Trophoblast cell (in vitro differentiated cells and primary cell): ENCODE measurements at regions not wholly inside any gene's neighbourhood (a gene's known extent, or its start where the extent isn't known, plus 50 kb on each side); places are given as distances from the start of the nearest gene placed in this dataset.

Experiments used
- DNase-seq, 2 donors: peaks; one replicate each; pipeline ENCODE4 v3.0.0-alpha.2; 2016
- H2AFZ ChIP-seq: 2 replicates; pipeline ENCODE4 v1.6.1; 2013; ENCODE audit warnings: low read length, moderate library complexity, mild to moderate bottlenecking; ENCODE audit not compliant: insufficient read depth, poor library complexity
- H2AK5ac ChIP-seq: 2 replicates; pipeline ENCODE4 v1.6.1; 2013; ENCODE audit warnings: mild to moderate bottlenecking, low read length
- H2BK120ac ChIP-seq: 2 replicates; pipeline ENCODE4 v1.6.1; 2013; ENCODE audit warnings: low read length, mild to moderate bottlenecking, moderate library complexity; ENCODE audit not compliant: insufficient read depth, poor library complexity
- H2BK12ac ChIP-seq: 2 replicates; pipeline ENCODE4 v1.6.1; 2013; ENCODE audit warnings: mild to moderate bottlenecking, low read length, moderate library complexity
- H2BK5ac ChIP-seq: 2 replicates; pipeline ENCODE4 v1.6.1; 2013; ENCODE audit warnings: low read length, low read depth, moderate library complexity, mild to moderate bottlenecking; ENCODE audit not compliant: poor library complexity
- H3K14ac ChIP-seq: 2 replicates; pipeline ENCODE4 v1.6.1; 2013; ENCODE audit warnings: mild to moderate bottlenecking, low read length
- H3K18ac ChIP-seq: 2 replicates; pipeline ENCODE4 v1.6.1; 2013; ENCODE audit warnings: mild to moderate bottlenecking, low read length
- H3K23ac ChIP-seq: 2 replicates; pipeline ENCODE4 v1.6.1; 2013; ENCODE audit warnings: low read length
- H3K27ac ChIP-seq: 2 replicates; pipeline ENCODE4 v1.5.1; 2013; ENCODE audit warnings: low read depth, mild to moderate bottlenecking, inconsistent platforms, low read length, moderate library complexity
- H3K27me3 ChIP-seq: 2 replicates; pipeline ENCODE4 v1.6.1; 2013; ENCODE audit warnings: inconsistent platforms, mild to moderate bottlenecking, low read length, moderate library complexity; ENCODE audit not compliant: insufficient read depth
- H3K36me3 ChIP-seq, 2 experiments: 1 replicate in 1 of 2; 2 replicates in 1 of 2; pipeline ENCODE4 v1.6.1; 2013; ENCODE audit warnings: low read length in 2 of 2, mild to moderate bottlenecking in 2 of 2, moderate library complexity in 1 of 2; ENCODE audit not compliant: insufficient read depth in 2 of 2, control insufficient read depth in 1 of 2
- H3K4ac ChIP-seq: 2 replicates; pipeline ENCODE4 v1.6.1; 2013; ENCODE audit warnings: low read depth, mild to moderate bottlenecking, low read length, moderate library complexity
- H3K4me1 ChIP-seq, 2 experiments: 1 replicate in 1 of 2; 2 replicates in 1 of 2; pipeline ENCODE4 v1.6.1; 2013; ENCODE audit warnings: low read length in 2 of 2, mild to moderate bottlenecking in 2 of 2, moderate library complexity in 1 of 2; ENCODE audit not compliant: insufficient read depth in 2 of 2, control insufficient read depth in 1 of 2
- H3K4me2 ChIP-seq: 2 replicates; pipeline ENCODE4 v1.6.1; 2013; ENCODE audit warnings: inconsistent platforms, mild to moderate bottlenecking, low read length, moderate library complexity
- H3K4me3 ChIP-seq: 2 replicates; pipeline ENCODE4 v1.5.1; 2013; ENCODE audit warnings: mild to moderate bottlenecking, low read depth, low read length, inconsistent platforms
- H3K79me1 ChIP-seq: one replicate; pipeline ENCODE4 v1.6.1; 2013; ENCODE audit warnings: low read length
- H3K79me2 ChIP-seq: 2 replicates; pipeline ENCODE4 v1.6.1; 2013; ENCODE audit warnings: low read length, mild to moderate bottlenecking; ENCODE audit not compliant: control insufficient read depth, insufficient read depth, poor library complexity
- H3K9ac ChIP-seq: 2 replicates; pipeline ENCODE4 v1.6.1; 2013; ENCODE audit warnings: mild to moderate bottlenecking, low read length
- H3K9me3 ChIP-seq: 2 replicates; pipeline ENCODE4 v1.6.1; 2013; ENCODE audit warnings: low read depth, mild to moderate bottlenecking, control low read depth, inconsistent platforms, low read length; ENCODE audit not compliant: insufficient read depth
- H4K12ac ChIP-seq: 2 replicates; pipeline ENCODE4 v1.6.1; 2013; ENCODE audit warnings: low read depth, mild to moderate bottlenecking, low read length, moderate library complexity
- H4K8ac ChIP-seq: 2 replicates; pipeline ENCODE4 v1.6.1; 2013; ENCODE audit warnings: low read depth, mild to moderate bottlenecking, low read length, moderate library complexity
- H4K91ac ChIP-seq: one replicate; pipeline ENCODE4 v1.6.1; 2013; ENCODE audit warnings: low read depth, mild to moderate bottlenecking, low read length, moderate library complexity
- WGBS: extraction: QIAGEN DNeasy Blood & Tissue Kit; methylation state at CpG from one replicate; pipeline ENCODE4 v1.1.7; 2013; ENCODE audit warnings: missing lambda C conversion rate; ENCODE audit not compliant: insufficient read length, insufficient coverage; ENCODE audit errors: extremely low coverage; 5-methylcytosine and 5-hydroxymethylcytosine counted together

DNA sequence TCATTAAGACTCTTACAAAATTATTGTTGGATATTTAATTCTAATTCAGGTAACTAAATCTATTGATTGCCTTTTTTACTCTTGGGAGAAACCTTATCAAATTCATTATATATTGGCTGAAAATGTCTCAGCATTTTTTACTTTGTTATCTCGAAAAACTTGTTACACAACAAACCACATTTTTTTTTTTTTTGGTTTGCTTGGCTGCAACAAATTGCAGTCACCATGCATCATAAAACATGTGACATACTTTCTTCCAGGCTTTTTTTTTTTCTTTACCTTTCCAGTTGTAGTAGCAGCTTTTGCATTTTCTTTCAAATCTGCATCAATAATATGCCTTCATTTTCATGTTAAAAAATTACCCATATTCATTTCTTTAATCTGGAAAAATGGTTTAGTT lies 186.7 kb downstream of the TDRD15 start:
- H2BK120ac ChIP-seq = no peak overlapping the region
- H2BK5ac ChIP-seq = no peak overlapping the region
- H2BK12ac ChIP-seq = no peak overlapping the region
- no peaks in the 10 kb centered on the region for H3K9me3 ChIP-seq
- no peak overlapping the region for H4K8ac ChIP-seq
- H3K79me2 ChIP-seq = no peaks in the 10 kb centered on the region
- no peak overlapping the region for H4K91ac ChIP-seq
- no peaks in the 10 kb centered on the region for H3K4me1 ChIP-seq
- no peak overlapping the region for H3K23ac ChIP-seq
- H3K18ac ChIP-seq = no peak overlapping the region
- no peaks in the 10 kb centered on the region for H3K27me3 ChIP-seq
- H3K4me3 ChIP-seq = no peak overlapping the region
- no peaks in the 10 kb centered on the region for H3K79me1 ChIP-seq
- no peak overlapping the region for H4K12ac ChIP-seq
- H2AK5ac ChIP-seq = no peak overlapping the region
- H3K27ac ChIP-seq = no peak overlapping the region
- no peak overlapping the region for H3K9ac ChIP-seq
- H3K14ac ChIP-seq = no peak overlapping the region
- H3K4ac ChIP-seq = no peak overlapping the region
- no peak overlapping the region for H2AFZ ChIP-seq
- no peaks in the 10 kb centered on the region for H3K36me3 ChIP-seq
- WGBS = no CpG with 5 or more reads among the region's 1 CpG
- DNase-seq = peak in 1 of 2 donors; percentile 80
- no peak overlapping the region for H3K4me2 ChIP-seq

DNA sequence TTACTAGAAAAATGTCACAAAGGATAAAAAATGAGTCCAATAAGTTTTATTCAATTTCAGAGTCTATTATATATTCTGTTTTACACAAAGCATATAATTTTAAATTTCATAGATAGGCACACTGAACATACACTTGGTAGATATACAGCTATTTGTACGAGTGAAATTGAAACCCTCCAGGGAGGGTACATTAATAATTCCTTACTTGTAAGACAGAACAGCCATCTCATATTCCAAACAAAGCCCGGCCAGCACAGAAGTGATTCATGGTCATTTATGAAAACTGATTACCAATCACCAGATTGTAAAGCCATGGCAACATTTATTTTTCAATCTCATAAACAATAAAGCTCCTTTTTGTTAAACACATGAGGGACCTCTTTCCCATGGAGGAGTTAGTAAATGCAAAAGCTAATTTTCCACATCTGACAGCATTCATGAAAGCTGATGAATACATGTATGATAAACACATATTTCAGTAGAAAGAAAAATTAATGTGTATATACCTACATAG lies 190.6 kb downstream of the TDRD15 start:
- Histone ChIP-seq H4K12ac (no peak overlapping the region), H3K4me3 (no peak overlapping the region), H3K79me2 (no peaks in the 10 kb centered on the region), H3K4me1 (no peaks in the 10 kb centered on the region), H3K36me3 (no peaks in the 10 kb centered on the region), H3K79me1 (no peaks in the 10 kb centered on the region), H2BK5ac (no peak overlapping the region), H3K9me3 (no peaks in the 10 kb centered on the region), H3K18ac (no peak overlapping the region), H3K27ac (no peak overlapping the region), H3K4ac (no peak overlapping the region), H2AFZ (no peak overlapping the region), H2BK120ac (no peak overlapping the region), H3K27me3 (no peaks in the 10 kb centered on the region), H4K8ac (no peak overlapping the region), H3K14ac (no peak overlapping the region), H3K23ac (no peak overlapping the region), H2BK12ac (no peak overlapping the region), H3K9ac (no peak overlapping the region), H2AK5ac (no peak overlapping the region), H3K4me2 (no peak overlapping the region), H4K91ac (no peak overlapping the region)
- WGBS = no CpG with 5 or more reads among the region's 2 CpGs
- no peak for DNase-seq

DNA sequence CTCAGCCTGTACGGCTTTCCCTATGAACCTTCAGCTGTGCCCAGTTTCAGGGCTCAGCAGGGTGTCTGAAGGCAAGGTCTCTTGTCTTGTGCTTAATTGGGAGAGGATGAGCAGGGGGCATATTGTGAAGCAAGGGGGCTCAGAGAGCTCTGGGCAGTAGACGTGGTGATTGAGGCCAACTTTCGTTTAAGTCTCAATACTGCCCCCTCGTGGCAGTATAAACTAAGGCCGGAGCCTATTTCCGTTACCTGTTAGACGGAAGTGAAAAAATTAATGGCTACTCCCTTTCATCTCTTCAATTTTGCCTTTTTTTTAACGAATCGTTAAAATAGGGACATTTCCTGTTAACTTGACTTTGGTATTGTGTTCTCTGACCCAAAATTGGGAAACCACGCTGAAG lies 193.4 kb downstream of the TDRD15 start:
- Histone ChIP-seq H3K4me1 (no peaks in the 10 kb centered on the region), H3K14ac (no peak overlapping the region), H2BK12ac (no peak overlapping the region), H3K4me2 (no peak overlapping the region), H3K4me3 (no peak overlapping the region), H3K36me3 (no peaks in the 10 kb centered on the region), H3K27me3 (no peaks in the 10 kb centered on the region), H2BK120ac (no peak overlapping the region), H4K91ac (no peak overlapping the region), H3K23ac (no peak overlapping the region), H3K4ac (no peak overlapping the region), H2AFZ (no peak overlapping the region), H4K8ac (no peak overlapping the region), H2BK5ac (no peak overlapping the region), H3K9me3 (no peaks in the 10 kb centered on the region), H3K18ac (no peak overlapping the region), H3K27ac (no peak overlapping the region), H4K12ac (no peak overlapping the region), H2AK5ac (peak overlapping the region; percentile 62), H3K79me1 (no peaks in the 10 kb centered on the region), H3K79me2 (no peaks in the 10 kb centered on the region), H3K9ac (no peak overlapping the region)
- DNase-seq = peak; percentile 52 to 86
- no CpG with 5 or more reads among the region's 10 CpGs for WGBS

DNA sequence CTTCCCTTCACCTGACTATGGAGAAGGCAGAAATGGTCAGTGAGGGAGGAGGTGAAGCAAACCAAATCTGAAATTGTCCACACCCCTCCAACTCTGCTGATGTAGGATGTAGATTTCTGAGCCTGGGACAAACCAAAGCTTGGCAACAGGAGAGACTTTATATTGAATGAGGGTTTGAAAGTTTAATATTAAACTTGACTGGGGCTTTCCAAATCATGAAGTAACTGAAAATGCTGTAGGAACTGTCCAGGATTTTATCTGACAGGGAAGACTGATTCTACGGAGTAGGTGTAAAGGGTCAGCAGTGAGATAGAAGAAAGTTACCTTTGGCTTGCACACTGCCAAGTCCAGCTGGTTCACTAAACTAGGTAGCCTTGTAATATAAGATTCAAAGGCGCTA lies 194.5 kb downstream of the TDRD15 start:
- H3K27me3 ChIP-seq = no peaks in the 10 kb centered on the region
- no peak overlapping the region for H3K18ac ChIP-seq
- H3K9ac ChIP-seq = no peak overlapping the region
- no peak overlapping the region for H4K8ac ChIP-seq
- H4K91ac ChIP-seq = no peak overlapping the region
- DNase-seq = no peak
- no peak overlapping the region for H2AFZ ChIP-seq
- H3K27ac ChIP-seq = no peak overlapping the region
- no peak overlapping the region for H3K4me2 ChIP-seq
- no peak overlapping the region for H3K14ac ChIP-seq
- H3K79me1 ChIP-seq = no peaks in the 10 kb centered on the region
- no peak overlapping the region for H2BK5ac ChIP-seq
- no peak overlapping the region for H3K4me3 ChIP-seq
- H2BK120ac ChIP-seq = no peak overlapping the region
- H4K12ac ChIP-seq = no peak overlapping the region
- H3K79me2 ChIP-seq = no peaks in the 10 kb centered on the region
- WGBS = no CpG with 5 or more reads among the region's 2 CpGs
- no peak overlapping the region for H2BK12ac ChIP-seq
- H3K36me3 ChIP-seq = no peaks in the 10 kb centered on the region
- H2AK5ac ChIP-seq = no peak overlapping the region
- no peak overlapping the region for H3K23ac ChIP-seq
- H3K4me1 ChIP-seq = no peaks in the 10 kb centered on the region
- H3K4ac ChIP-seq = no peak overlapping the region
- no peaks in the 10 kb centered on the region for H3K9me3 ChIP-seq
